HCT116 (cell line): ENCODE measurements at regions not wholly inside any gene's neighbourhood (a gene's known extent, or its start where the extent isn't known, plus 50 kb on each side); places are given as distances from the start of the nearest gene placed in this dataset.

Experiments
- ATAC-seq: fragments of 200-7000 bp; cut with Tn5 transposase; 2 replicates; pipeline ENCODE4 v1.9.1; 2020; ENCODE audit warnings: mild to moderate bottlenecking, moderate library complexity
- BruUV-seq: library from RNA; stranded (reverse); fragments of 400-500 nt; replicated peaks from 2 replicates; lab custom pipeline; 2021; lab: Mats Ljungman, UMichigan
- CTCF ChIA-PET: fragments of 300-600 bp; sonication (Branson Sonifier 250); formaldehyde crosslinking; loops from one replicate; lab custom pipeline; 2021; ENCODE audit warnings: antibody characterized with exemption; lab: Charles Lee
- POLR2A ChIA-PET: fragments of 300-600, 350-600 bp; sonication (Branson Sonifier 250); formaldehyde crosslinking; loops from one replicate; lab custom pipeline; 2021; ENCODE audit warnings: antibody characterized with exemption; lab: Charles Lee
- RAD21 ChIA-PET, 2 experiments: fragments of 300-600 bp; sonication (Branson Sonifier 250); formaldehyde crosslinking; loops; one replicate each; lab custom pipeline; 2023; ENCODE audit warnings: low total read pairs in 2 of 2; ENCODE audit not compliant: uncharacterized antibody in 2 of 2, unreplicated experiment in 2 of 2, low non-redundant PET in 1 of 2; lab: Charles Lee
- DNase-seq: peaks from one replicate; pipeline ENCODE4 v3.0.0-alpha.2; 2010; ENCODE audit warnings: low read depth, low spot score
- H2AFZ ChIP-seq: fragments of 200-600 bp; shearing (Covaris generic), sonication (generic); 2 replicates; pipeline ENCODE4 v1.6.1; 2017; ENCODE audit warnings: low read depth, mixed run types, mixed read lengths, antibody characterized with exemption, low read length; ENCODE audit not compliant: poor library complexity, severe bottlenecking
- H3K27ac ChIP-seq: 2 replicates; pipeline ENCODE4 v1.5.1; 2012; ENCODE audit warnings: low read depth, low read length
- H3K27me3 ChIP-seq: fragments of 200-600 bp; sonication (generic); 2 replicates; pipeline ENCODE4 v1.6.1; 2016; ENCODE audit warnings: mixed run types, low read length, mixed read lengths; ENCODE audit not compliant: insufficient read depth
- H3K36me3 ChIP-seq, 2 experiments: fragments of 200-500 bp in 1 of 2; fragments of 200-600 bp in 1 of 2; sonication (Bioruptor generic) in 1 of 2; sonication (generic) in 1 of 2; 2 replicates each; pipeline versions ENCODE4 v1.5.1 to v1.6.1; 2014 to 2016; ENCODE audit warnings: low read length in 2 of 2, inconsistent platforms in 1 of 2, mixed read lengths in 1 of 2, mixed run types in 1 of 2; ENCODE audit not compliant: insufficient read depth in 2 of 2, control insufficient read depth in 1 of 2
- H3K4me1 ChIP-seq, 2 experiments: fragments of 200-600 bp in 1 of 2; sonication (generic) in 1 of 2; 2 replicates each; pipeline versions ENCODE4 v1.5.1 to v1.6.1; 2012 to 2017; ENCODE audit warnings: low read length in 2 of 2, inconsistent platforms in 1 of 2, mild to moderate bottlenecking in 1 of 2, mixed read lengths in 1 of 2, mixed run types in 1 of 2, moderate library complexity in 1 of 2; ENCODE audit not compliant: insufficient read depth in 2 of 2, control insufficient read depth in 1 of 2
- H3K4me2 ChIP-seq: fragments of 200-600 bp; sonication (generic); 2 replicates; pipeline ENCODE4 v1.6.1; 2017; ENCODE audit warnings: mixed run types, low read length, mixed read lengths
- H3K4me3 ChIP-seq, 2 experiments: fragments of 200-600 bp in 1 of 2; sonication (generic) in 1 of 2; replicated peaks in 1 of 2; 2 replicates each; pipeline ENCODE4 v1.5.1; 2011 to 2016; ENCODE audit warnings: low read length in 2 of 2, control low read depth in 1 of 2, low read depth in 1 of 2, mild to moderate bottlenecking in 1 of 2, mixed read lengths in 1 of 2, mixed run types in 1 of 2
- H3K79me2 ChIP-seq: fragments of 200-600 bp; sonication (generic); 2 replicates; pipeline ENCODE4 v1.6.1; 2017; ENCODE audit warnings: mild to moderate bottlenecking, mixed run types, low read length, moderate library complexity, mixed read lengths; ENCODE audit not compliant: insufficient read depth
- H3K9ac ChIP-seq: fragments of 200-600 bp; sonication (generic); 2 replicates; pipeline ENCODE4 v1.6.1; 2016; ENCODE audit warnings: low read length, mixed read lengths
- H3K9me2 ChIP-seq: fragments of 200-600 bp; sonication (generic), shearing (Covaris generic); 2 replicates; pipeline ENCODE4 v1.6.1; 2017; ENCODE audit warnings: mixed run types, mild to moderate bottlenecking, moderate library complexity; ENCODE audit not compliant: insufficient read depth
- H3K9me3 ChIP-seq, 2 experiments: fragments of 200-500 bp in 1 of 2; fragments of 200-600 bp in 1 of 2; sonication (Bioruptor generic) in 1 of 2; sonication (generic) in 1 of 2; 2 replicates each; pipeline ENCODE4 v1.6.1; 2014 to 2017; ENCODE audit warnings: low read length in 2 of 2, mixed read lengths in 2 of 2, inconsistent platforms in 1 of 2, low read depth in 1 of 2, mild to moderate bottlenecking in 1 of 2, mixed run types in 1 of 2, moderate library complexity in 1 of 2; ENCODE audit not compliant: control insufficient read depth in 1 of 2, insufficient read depth in 1 of 2
- H4K20me1 ChIP-seq: fragments of 200-600 bp; sonication (generic), shearing (Covaris generic); 2 replicates; pipeline ENCODE4 v1.6.1; 2017; ENCODE audit warnings: mixed run types, mild to moderate bottlenecking, moderate library complexity; ENCODE audit not compliant: insufficient read depth
- CBX3 ChIP-seq: IDR thresholded peaks from 2 replicates; pipeline ENCODE4 v1.6.1; 2012; ENCODE audit warnings: low read depth
- CEBPB ChIP-seq: IDR thresholded peaks from 2 replicates; pipeline ENCODE4 v1.6.1; 2012; ENCODE audit warnings: low read depth
- CTCF ChIP-seq, 3 experiments: fragments of 200-600 bp in 1 of 3; sonication (generic) in 1 of 3; IDR thresholded peaks in 2 of 3; conservative IDR thresholded peaks in 1 of 3; 2 replicates each; pipeline ENCODE4 v1.5.1; 2012 to 2017; ENCODE audit warnings: low read depth in 2 of 3, low read length in 2 of 3, antibody characterized with exemption in 1 of 3, borderline replicate concordance in 1 of 3, control low read depth in 1 of 3, mild to moderate bottlenecking in 1 of 3, mixed read lengths in 1 of 3, mixed run types in 1 of 3, moderate library complexity in 1 of 3; ENCODE audit not compliant: insufficient read depth in 1 of 3
- EZH2 ChIP-seq: fragments of 200-600 bp; sonication (generic); IDR thresholded peaks from 2 replicates; pipeline ENCODE4 v1.6.1; 2017; ENCODE audit warnings: antibody characterized with exemption, mixed run types
- EZH2phosphoT487 ChIP-seq: fragments of 200-600 bp; IDR thresholded peaks from 2 replicates; pipeline ENCODE4 v1.6.1; 2018; ENCODE audit warnings: antibody characterized with exemption, borderline replicate concordance
- FOSL1 ChIP-seq: IDR thresholded peaks from 2 replicates; pipeline ENCODE4 v1.6.1; 2012; ENCODE audit warnings: low read depth
- MAX ChIP-seq: IDR thresholded peaks from 2 replicates; pipeline ENCODE4 v1.6.1; 2012
- POLR2A ChIP-seq: IDR thresholded peaks from 2 replicates; pipeline ENCODE4 v1.7.0; 2011; ENCODE audit warnings: borderline replicate concordance; ENCODE audit not compliant: insufficient read depth, insufficient read length; ENCODE audit errors: extremely low read depth
- POLR2AphosphoS5 ChIP-seq: IDR thresholded peaks from 2 replicates; pipeline ENCODE4 v1.6.1; 2011; ENCODE audit warnings: mild to moderate bottlenecking, low read depth, low read length, moderate library complexity
- SIN3A ChIP-seq: IDR thresholded peaks from 2 replicates; pipeline ENCODE4 v1.6.1; 2012; ENCODE audit warnings: low read depth
- SP1 ChIP-seq: IDR thresholded peaks from 2 replicates; pipeline ENCODE4 v1.6.1; 2012; ENCODE audit warnings: low read depth
- SRF ChIP-seq: IDR thresholded peaks from 2 replicates; pipeline ENCODE4 v1.6.1; 2012; ENCODE audit warnings: low read depth
- ZFX ChIP-seq: fragments of 450-650 bp; IDR thresholded peaks from 2 replicates; pipeline ENCODE4 v1.6.1; 2017
- ZNF274 ChIP-seq: fragments of 200-500 bp; sonication (Bioruptor generic); IDR thresholded peaks from 2 replicates; pipeline ENCODE4 v1.6.1; 2014; ENCODE audit warnings: mild to moderate bottlenecking, low read depth, low read length, inconsistent platforms
- intact Hi-C: fragments of 100-400 bp; cut with micrococcal nuclease; formaldehyde crosslinking; loops from 2 replicates; pipeline ENCODE4 v1.10.0; 2022

- H3K9ac ChIP-seq = no peak overlapping the region
- no peaks in the 10 kb centered on the region for H3K36me3 ChIP-seq
- no peaks in the 10 kb centered on the region for H3K27me3 ChIP-seq
- RAD21 ChIA-PET = no interaction called here
- no TSS peak for BruUV-seq
- DNase-seq = no peak
- no peak overlapping the region for H2AFZ ChIP-seq
- H4K20me1 ChIP-seq = no peaks in the 10 kb centered on the region
- no peak for ATAC-seq
- no peak overlapping the region for H3K4me3 ChIP-seq
- intact Hi-C loops = no loop called here
- H3K79me2 ChIP-seq = no peaks in the 10 kb centered on the region
- CTCF ChIA-PET = no interaction called here
- no peak overlapping the region for H3K4me2 ChIP-seq
- H3K9me2 ChIP-seq = no peaks in the 10 kb centered on the region
- no peaks in the 10 kb centered on the region for H3K9me3 ChIP-seq
- H3K4me1 ChIP-seq = no peaks in the 10 kb centered on the region
- H3K27ac ChIP-seq = no peak overlapping the region
- TF ChIP-seq POLR2AphosphoS5 = no peak
- no peak for TF ChIP-seq POLR2A
- no peak for TF ChIP-seq SIN3A
- TF ChIP-seq EZH2phosphoT487 = no peak
- TF ChIP-seq EZH2 = no peak
- TF ChIP-seq SP1 = no peak
- TF ChIP-seq ZNF274 = no peak
- TF ChIP-seq CBX3 = no peak
- no peak for TF ChIP-seq SRF
- TF ChIP-seq MAX = no peak
- TF ChIP-seq CTCF (IDR thresholded peaks at IDR 0.05 in 2 of 3, conservative IDR thresholded peaks at IDR 0.05 in 1 of 3; ENCODE audit: borderline replicate concordance in 1 of 3, insufficient read depth in 1 of 3, low read depth in 2 of 3, low read length in 2 of 3) = no peak
- TF ChIP-seq ZFX = no peak
- TF ChIP-seq FOSL1 = no peak
- TF ChIP-seq CEBPB = no peak
- POLR2A ChIA-PET = no interaction called here
Observed at GRCh38 chr13:99797691-99798090, 173.9 kb downstream of the ZIC5 start.
